ENCODE measurements at regions not wholly inside any gene's neighbourhood (a gene's known extent, or its start where the extent isn't known, plus 50 kb on each side); places are given as distances from the start of the nearest gene placed in this dataset.

GRCh38 chr15:29538044-29538443 is 268.4 kb upstream of the NSMCE3 start:
- Histone ChIP-seq H3K4me2 (ENCODE audit: extremely low read depth, insufficient read depth, low read length) (no peak overlapping the region), H3K36me3 (ENCODE audit: control insufficient read depth, insufficient read depth, low read length) (no peaks in the 10 kb centered on the region), H4K20me1 (ENCODE audit: control insufficient read depth, extremely low read depth, insufficient read depth, low read length) (no peaks in the 10 kb centered on the region), H3K79me2 (ENCODE audit: control insufficient read depth, insufficient read depth, low read length) (no peaks in the 10 kb centered on the region), H3K9me3 (ENCODE audit: control insufficient read depth, insufficient read depth, low read depth, low read length) (no peaks in the 10 kb centered on the region), H3K4me3 (replicated peaks in 1 of 4; ENCODE audit: control extremely low read depth in 1 of 4, insufficient read depth in 1 of 4, low read depth in 3 of 4, low read length in 4 of 4) (no peak overlapping the region), H2AFZ (ENCODE audit: low read length) (no peak overlapping the region), H3K27me3 (ENCODE audit: control insufficient read depth, insufficient read depth, low read length) (no peaks in the 10 kb centered on the region), H3K27ac (ENCODE audit: insufficient read depth, low read length) (no peak overlapping the region), H3K4me1 (ENCODE audit: control insufficient read depth, extremely low read depth, insufficient read depth, low read length) (no peaks in the 10 kb centered on the region), H3K9ac (ENCODE audit: insufficient read depth, low read length) (no peak overlapping the region)
- no peak for TF ChIP-seq EZH2 (IDR thresholded peaks at IDR 0.05; ENCODE audit: low read length, missing control alignments)
- TF ChIP-seq, protein P1, sequence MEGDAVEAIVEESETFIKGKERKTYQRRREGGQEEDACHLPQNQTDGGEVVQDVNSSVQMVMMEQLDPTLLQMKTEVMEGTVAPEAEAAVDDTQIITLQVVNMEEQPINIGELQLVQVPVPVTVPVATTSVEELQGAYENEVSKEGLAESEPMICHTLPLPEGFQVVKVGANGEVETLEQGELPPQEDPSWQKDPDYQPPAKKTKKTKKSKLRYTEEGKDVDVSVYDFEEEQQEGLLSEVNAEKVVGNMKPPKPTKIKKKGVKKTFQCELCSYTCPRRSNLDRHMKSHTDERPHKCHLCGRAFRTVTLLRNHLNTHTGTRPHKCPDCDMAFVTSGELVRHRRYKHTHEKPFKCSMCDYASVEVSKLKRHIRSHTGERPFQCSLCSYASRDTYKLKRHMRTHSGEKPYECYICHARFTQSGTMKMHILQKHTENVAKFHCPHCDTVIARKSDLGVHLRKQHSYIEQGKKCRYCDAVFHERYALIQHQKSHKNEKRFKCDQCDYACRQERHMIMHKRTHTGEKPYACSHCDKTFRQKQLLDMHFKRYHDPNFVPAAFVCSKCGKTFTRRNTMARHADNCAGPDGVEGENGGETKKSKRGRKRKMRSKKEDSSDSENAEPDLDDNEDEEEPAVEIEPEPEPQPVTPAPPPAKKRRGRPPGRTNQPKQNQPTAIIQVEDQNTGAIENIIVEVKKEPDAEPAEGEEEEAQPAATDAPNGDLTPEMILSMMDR (conservative IDR thresholded peaks at IDR 0.05 in 1 of 2, IDR thresholded peaks at IDR 0.05 in 1 of 2; ENCODE audit: low read depth in 1 of 2, low read length in 2 of 2): no peak
- DNase-seq (ENCODE audit: low read depth in 2 of 2): no peak

DNA sequence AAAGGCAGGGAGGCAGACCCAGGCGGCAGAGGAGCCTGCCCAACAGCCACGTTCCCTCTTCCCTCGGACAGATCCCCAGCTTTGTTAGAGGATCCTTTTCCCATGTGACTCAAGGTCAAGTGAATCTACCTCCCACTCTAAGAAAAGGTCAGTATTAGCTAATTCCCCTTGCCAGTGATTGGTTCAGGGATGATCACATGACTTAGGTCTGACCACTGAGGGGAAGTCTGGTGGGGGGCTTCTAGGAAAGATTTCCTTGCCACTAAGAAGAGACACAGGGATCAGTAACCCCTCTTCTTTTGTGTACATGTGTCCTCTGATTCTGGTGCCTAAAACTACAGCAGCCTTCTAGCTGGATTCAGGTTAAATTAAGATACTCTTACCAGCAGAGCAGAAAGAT is 266.3 kb upstream of the NSMCE3 start:
- no peak overlapping the region for H2AFZ ChIP-seq (ENCODE audit: low read length)
- H4K20me1 ChIP-seq (ENCODE audit: control insufficient read depth, extremely low read depth, insufficient read depth, low read length): no peaks in the 10 kb centered on the region
- H3K79me2 ChIP-seq (ENCODE audit: control insufficient read depth, insufficient read depth, low read length): no peaks in the 10 kb centered on the region
- no peaks in the 10 kb centered on the region for H3K27me3 ChIP-seq (ENCODE audit: control insufficient read depth, insufficient read depth, low read length)
- H3K4me1 ChIP-seq (ENCODE audit: control insufficient read depth, extremely low read depth, insufficient read depth, low read length): no peaks in the 10 kb centered on the region
- H3K4me2 ChIP-seq (ENCODE audit: extremely low read depth, insufficient read depth, low read length): no peak overlapping the region
- H3K4me3 ChIP-seq (replicated peaks in 1 of 4; ENCODE audit: control extremely low read depth in 1 of 4, insufficient read depth in 1 of 4, low read depth in 3 of 4, low read length in 4 of 4): no peak overlapping the region
- no peak overlapping the region for H3K27ac ChIP-seq (ENCODE audit: insufficient read depth, low read length)
- TF ChIP-seq, protein P1 (conservative IDR thresholded peaks at IDR 0.05 in 1 of 2, IDR thresholded peaks at IDR 0.05 in 1 of 2; ENCODE audit: low read depth in 1 of 2, low read length in 2 of 2): no peak
- TF ChIP-seq EZH2 (IDR thresholded peaks at IDR 0.05; ENCODE audit: low read length, missing control alignments): no peak
- no peak for DNase-seq (ENCODE audit: low read depth in 2 of 2)
- no peak overlapping the region for H3K9ac ChIP-seq (ENCODE audit: insufficient read depth, low read length)
- no peaks in the 10 kb centered on the region for H3K36me3 ChIP-seq (ENCODE audit: control insufficient read depth, insufficient read depth, low read length)
- H3K9me3 ChIP-seq (ENCODE audit: control insufficient read depth, insufficient read depth, low read depth, low read length): no peaks in the 10 kb centered on the region

DNA sequence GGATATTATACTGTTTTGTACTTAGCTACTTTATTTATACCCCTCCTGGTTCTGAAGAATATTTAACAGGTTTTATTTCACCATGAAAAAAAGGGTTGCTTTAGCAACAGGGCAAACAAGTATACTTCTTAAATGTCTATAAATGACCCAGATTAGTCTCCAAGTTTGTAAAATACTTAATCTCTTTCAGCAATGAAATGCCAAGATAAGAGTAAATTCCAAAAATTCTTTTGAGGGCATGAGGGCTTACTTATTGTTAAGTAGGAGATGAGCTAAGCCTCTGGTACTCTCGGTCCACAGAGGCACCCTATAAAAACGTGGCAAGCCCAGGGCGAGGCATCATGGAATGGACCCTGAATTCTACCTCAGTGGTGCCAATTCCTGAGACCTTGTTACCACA is 264.8 kb upstream of the NSMCE3 start:
- Histone ChIP-seq H4K20me1 (ENCODE audit: control insufficient read depth, extremely low read depth, insufficient read depth, low read length) (no peaks in the 10 kb centered on the region), H3K27ac (ENCODE audit: insufficient read depth, low read length) (no peak overlapping the region), H3K9me3 (ENCODE audit: control insufficient read depth, insufficient read depth, low read depth, low read length) (no peaks in the 10 kb centered on the region), H3K36me3 (ENCODE audit: control insufficient read depth, insufficient read depth, low read length) (no peaks in the 10 kb centered on the region), H3K79me2 (ENCODE audit: control insufficient read depth, insufficient read depth, low read length) (no peaks in the 10 kb centered on the region), H3K4me2 (ENCODE audit: extremely low read depth, insufficient read depth, low read length) (no peak overlapping the region), H2AFZ (ENCODE audit: low read length) (no peak overlapping the region), H3K4me3 (replicated peaks in 1 of 4; ENCODE audit: control extremely low read depth in 1 of 4, insufficient read depth in 1 of 4, low read depth in 3 of 4, low read length in 4 of 4) (no peak overlapping the region), H3K4me1 (ENCODE audit: control insufficient read depth, extremely low read depth, insufficient read depth, low read length) (no peaks in the 10 kb centered on the region), H3K9ac (ENCODE audit: insufficient read depth, low read length) (no peak overlapping the region), H3K27me3 (ENCODE audit: control insufficient read depth, insufficient read depth, low read length) (no peaks in the 10 kb centered on the region)
- peak in 1 of 2 donors; percentile 15 for DNase-seq (ENCODE audit: low read depth in 2 of 2)
- TF ChIP-seq, protein P1 (conservative IDR thresholded peaks at IDR 0.05 in 1 of 2, IDR thresholded peaks at IDR 0.05 in 1 of 2; ENCODE audit: low read depth in 1 of 2, low read length in 2 of 2): no peak

Data from fibroblast of lung (primary cell).